HCT116 (cell line): ENCODE measurements at regions not wholly inside any gene's neighbourhood (a gene's known extent, or its start where the extent isn't known, plus 50 kb on each side); places are given as distances from the start of the nearest gene placed in this dataset.

Experiments
- ATAC-seq: fragments of 200-7000 bp; cut with Tn5 transposase; 2 replicates; pipeline ENCODE4 v1.9.1; 2020; ENCODE audit warnings: mild to moderate bottlenecking, moderate library complexity
- BruUV-seq: library from RNA; stranded (reverse); fragments of 400-500 nt; replicated peaks from 2 replicates; lab custom pipeline; 2021; lab: Mats Ljungman, UMichigan
- CTCF ChIA-PET: fragments of 300-600 bp; sonication (Branson Sonifier 250); formaldehyde crosslinking; loops from one replicate; lab custom pipeline; 2021; ENCODE audit warnings: antibody characterized with exemption; lab: Charles Lee
- POLR2A ChIA-PET: fragments of 300-600, 350-600 bp; sonication (Branson Sonifier 250); formaldehyde crosslinking; loops from one replicate; lab custom pipeline; 2021; ENCODE audit warnings: antibody characterized with exemption; lab: Charles Lee
- RAD21 ChIA-PET, 2 experiments: fragments of 300-600 bp; sonication (Branson Sonifier 250); formaldehyde crosslinking; loops; one replicate each; lab custom pipeline; 2023; ENCODE audit warnings: low total read pairs in 2 of 2; ENCODE audit not compliant: uncharacterized antibody in 2 of 2, unreplicated experiment in 2 of 2, low non-redundant PET in 1 of 2; lab: Charles Lee
- DNase-seq: peaks from one replicate; pipeline ENCODE4 v3.0.0-alpha.2; 2010; ENCODE audit warnings: low read depth, low spot score
- H2AFZ ChIP-seq: fragments of 200-600 bp; shearing (Covaris generic), sonication (generic); 2 replicates; pipeline ENCODE4 v1.6.1; 2017; ENCODE audit warnings: low read depth, mixed run types, mixed read lengths, antibody characterized with exemption, low read length; ENCODE audit not compliant: poor library complexity, severe bottlenecking
- H3K27ac ChIP-seq: 2 replicates; pipeline ENCODE4 v1.5.1; 2012; ENCODE audit warnings: low read depth, low read length
- H3K27me3 ChIP-seq: fragments of 200-600 bp; sonication (generic); 2 replicates; pipeline ENCODE4 v1.6.1; 2016; ENCODE audit warnings: mixed run types, low read length, mixed read lengths; ENCODE audit not compliant: insufficient read depth
- H3K36me3 ChIP-seq, 2 experiments: fragments of 200-500 bp in 1 of 2; fragments of 200-600 bp in 1 of 2; sonication (Bioruptor generic) in 1 of 2; sonication (generic) in 1 of 2; 2 replicates each; pipeline versions ENCODE4 v1.5.1 to v1.6.1; 2014 to 2016; ENCODE audit warnings: low read length in 2 of 2, inconsistent platforms in 1 of 2, mixed read lengths in 1 of 2, mixed run types in 1 of 2; ENCODE audit not compliant: insufficient read depth in 2 of 2, control insufficient read depth in 1 of 2
- H3K4me1 ChIP-seq, 2 experiments: fragments of 200-600 bp in 1 of 2; sonication (generic) in 1 of 2; 2 replicates each; pipeline versions ENCODE4 v1.5.1 to v1.6.1; 2012 to 2017; ENCODE audit warnings: low read length in 2 of 2, inconsistent platforms in 1 of 2, mild to moderate bottlenecking in 1 of 2, mixed read lengths in 1 of 2, mixed run types in 1 of 2, moderate library complexity in 1 of 2; ENCODE audit not compliant: insufficient read depth in 2 of 2, control insufficient read depth in 1 of 2
- H3K4me2 ChIP-seq: fragments of 200-600 bp; sonication (generic); 2 replicates; pipeline ENCODE4 v1.6.1; 2017; ENCODE audit warnings: mixed run types, low read length, mixed read lengths
- H3K4me3 ChIP-seq, 2 experiments: fragments of 200-600 bp in 1 of 2; sonication (generic) in 1 of 2; replicated peaks in 1 of 2; 2 replicates each; pipeline ENCODE4 v1.5.1; 2011 to 2016; ENCODE audit warnings: low read length in 2 of 2, control low read depth in 1 of 2, low read depth in 1 of 2, mild to moderate bottlenecking in 1 of 2, mixed read lengths in 1 of 2, mixed run types in 1 of 2
- H3K79me2 ChIP-seq: fragments of 200-600 bp; sonication (generic); 2 replicates; pipeline ENCODE4 v1.6.1; 2017; ENCODE audit warnings: mild to moderate bottlenecking, mixed run types, low read length, moderate library complexity, mixed read lengths; ENCODE audit not compliant: insufficient read depth
- H3K9ac ChIP-seq: fragments of 200-600 bp; sonication (generic); 2 replicates; pipeline ENCODE4 v1.6.1; 2016; ENCODE audit warnings: low read length, mixed read lengths
- H3K9me2 ChIP-seq: fragments of 200-600 bp; sonication (generic), shearing (Covaris generic); 2 replicates; pipeline ENCODE4 v1.6.1; 2017; ENCODE audit warnings: mixed run types, mild to moderate bottlenecking, moderate library complexity; ENCODE audit not compliant: insufficient read depth
- H3K9me3 ChIP-seq, 2 experiments: fragments of 200-500 bp in 1 of 2; fragments of 200-600 bp in 1 of 2; sonication (Bioruptor generic) in 1 of 2; sonication (generic) in 1 of 2; 2 replicates each; pipeline ENCODE4 v1.6.1; 2014 to 2017; ENCODE audit warnings: low read length in 2 of 2, mixed read lengths in 2 of 2, inconsistent platforms in 1 of 2, low read depth in 1 of 2, mild to moderate bottlenecking in 1 of 2, mixed run types in 1 of 2, moderate library complexity in 1 of 2; ENCODE audit not compliant: control insufficient read depth in 1 of 2, insufficient read depth in 1 of 2
- H4K20me1 ChIP-seq: fragments of 200-600 bp; sonication (generic), shearing (Covaris generic); 2 replicates; pipeline ENCODE4 v1.6.1; 2017; ENCODE audit warnings: mixed run types, mild to moderate bottlenecking, moderate library complexity; ENCODE audit not compliant: insufficient read depth
- CEBPB ChIP-seq: IDR thresholded peaks from 2 replicates; pipeline ENCODE4 v1.6.1; 2012; ENCODE audit warnings: low read depth
- ELF1 ChIP-seq: IDR thresholded peaks from 2 replicates; pipeline ENCODE4 v1.6.1; 2012; ENCODE audit warnings: low read depth, borderline replicate concordance
- EZH2 ChIP-seq: fragments of 200-600 bp; sonication (generic); IDR thresholded peaks from 2 replicates; pipeline ENCODE4 v1.6.1; 2017; ENCODE audit warnings: antibody characterized with exemption, mixed run types
- EZH2phosphoT487 ChIP-seq: fragments of 200-600 bp; IDR thresholded peaks from 2 replicates; pipeline ENCODE4 v1.6.1; 2018; ENCODE audit warnings: antibody characterized with exemption, borderline replicate concordance
- JUND ChIP-seq: IDR thresholded peaks from 2 replicates; pipeline ENCODE4 v1.6.1; 2012
- MAX ChIP-seq: IDR thresholded peaks from 2 replicates; pipeline ENCODE4 v1.6.1; 2012
- RAD21 ChIP-seq: IDR thresholded peaks from 2 replicates; pipeline ENCODE4 v1.6.1; 2012; ENCODE audit warnings: low read depth, mild to moderate bottlenecking
- SP1 ChIP-seq: IDR thresholded peaks from 2 replicates; pipeline ENCODE4 v1.6.1; 2012; ENCODE audit warnings: low read depth
- SRF ChIP-seq: IDR thresholded peaks from 2 replicates; pipeline ENCODE4 v1.6.1; 2012; ENCODE audit warnings: low read depth
- YY1 ChIP-seq: IDR thresholded peaks from 2 replicates; pipeline ENCODE4 v1.6.1; 2011; ENCODE audit warnings: low read length, low read depth, moderate library complexity, mild to moderate bottlenecking; ENCODE audit not compliant: insufficient replicate concordance; ENCODE audit errors: extremely low read depth
- ZFX ChIP-seq: fragments of 450-650 bp; IDR thresholded peaks from 2 replicates; pipeline ENCODE4 v1.6.1; 2017
- ZNF274 ChIP-seq: fragments of 200-500 bp; sonication (Bioruptor generic); IDR thresholded peaks from 2 replicates; pipeline ENCODE4 v1.6.1; 2014; ENCODE audit warnings: mild to moderate bottlenecking, low read depth, low read length, inconsistent platforms
- intact Hi-C: fragments of 100-400 bp; cut with micrococcal nuclease; formaldehyde crosslinking; loops from 2 replicates; pipeline ENCODE4 v1.10.0; 2022
- TF ChIP-seq, protein P1 (sequence below): IDR thresholded peaks from 2 replicates; pipeline ENCODE4 v1.6.1; 2012
- TF ChIP-seq, protein P2 (sequence below), 3 experiments: fragments of 200-600 bp in 1 of 3; sonication (generic) in 1 of 3; IDR thresholded peaks in 2 of 3; conservative IDR thresholded peaks in 1 of 3; 2 replicates each; pipeline ENCODE4 v1.5.1; 2012 to 2017; ENCODE audit warnings: low read depth in 2 of 3, low read length in 2 of 3, antibody characterized with exemption in 1 of 3, borderline replicate concordance in 1 of 3, control low read depth in 1 of 3, mild to moderate bottlenecking in 1 of 3, mixed read lengths in 1 of 3, mixed run types in 1 of 3, moderate library complexity in 1 of 3; ENCODE audit not compliant: insufficient read depth in 1 of 3

GRCh38 chr10:111290649-111291048, 213.8 kb downstream of the ADRA2A start:
- BruUV-seq = no TSS peak
- Histone ChIP-seq H3K4me3 (no peak overlapping the region), H2AFZ (no peak overlapping the region), H3K4me1 (no peaks in the 10 kb centered on the region), H3K9ac (no peak overlapping the region), H4K20me1 (no peaks in the 10 kb centered on the region), H3K27ac (no peak overlapping the region), H3K9me2 (no peaks in the 10 kb centered on the region), H3K79me2 (no peaks in the 10 kb centered on the region), H3K27me3 (peaks cover 41% of the 10 kb centered on the region), H3K9me3 (no peaks in the 10 kb centered on the region), H3K4me2 (no peak overlapping the region), H3K36me3 (no peaks in the 10 kb centered on the region)
- POLR2A ChIA-PET = no interaction called here
- CTCF ChIA-PET = no interaction called here
- RAD21 ChIA-PET = no interaction called here
- intact Hi-C loops = no loop called here
- no peak for TF ChIP-seq CEBPB
- TF ChIP-seq ELF1 = no peak
- TF ChIP-seq SRF = no peak
- TF ChIP-seq, protein P1, sequence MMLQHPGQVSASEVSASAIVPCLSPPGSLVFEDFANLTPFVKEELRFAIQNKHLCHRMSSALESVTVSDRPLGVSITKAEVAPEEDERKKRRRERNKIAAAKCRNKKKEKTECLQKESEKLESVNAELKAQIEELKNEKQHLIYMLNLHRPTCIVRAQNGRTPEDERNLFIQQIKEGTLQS = no peak
- TF ChIP-seq MAX = no peak
- TF ChIP-seq, protein P2, sequence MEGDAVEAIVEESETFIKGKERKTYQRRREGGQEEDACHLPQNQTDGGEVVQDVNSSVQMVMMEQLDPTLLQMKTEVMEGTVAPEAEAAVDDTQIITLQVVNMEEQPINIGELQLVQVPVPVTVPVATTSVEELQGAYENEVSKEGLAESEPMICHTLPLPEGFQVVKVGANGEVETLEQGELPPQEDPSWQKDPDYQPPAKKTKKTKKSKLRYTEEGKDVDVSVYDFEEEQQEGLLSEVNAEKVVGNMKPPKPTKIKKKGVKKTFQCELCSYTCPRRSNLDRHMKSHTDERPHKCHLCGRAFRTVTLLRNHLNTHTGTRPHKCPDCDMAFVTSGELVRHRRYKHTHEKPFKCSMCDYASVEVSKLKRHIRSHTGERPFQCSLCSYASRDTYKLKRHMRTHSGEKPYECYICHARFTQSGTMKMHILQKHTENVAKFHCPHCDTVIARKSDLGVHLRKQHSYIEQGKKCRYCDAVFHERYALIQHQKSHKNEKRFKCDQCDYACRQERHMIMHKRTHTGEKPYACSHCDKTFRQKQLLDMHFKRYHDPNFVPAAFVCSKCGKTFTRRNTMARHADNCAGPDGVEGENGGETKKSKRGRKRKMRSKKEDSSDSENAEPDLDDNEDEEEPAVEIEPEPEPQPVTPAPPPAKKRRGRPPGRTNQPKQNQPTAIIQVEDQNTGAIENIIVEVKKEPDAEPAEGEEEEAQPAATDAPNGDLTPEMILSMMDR (IDR thresholded peaks at IDR 0.05 in 2 of 3, conservative IDR thresholded peaks at IDR 0.05 in 1 of 3; ENCODE audit: borderline replicate concordance in 1 of 3, insufficient read depth in 1 of 3, low read depth in 2 of 3, low read length in 2 of 3) = no peak
- TF ChIP-seq RAD21 = no peak
- TF ChIP-seq SP1 = no peak
- TF ChIP-seq EZH2phosphoT487 = no peak
- TF ChIP-seq JUND = no peak
- no peak for TF ChIP-seq ZFX
- no peak for TF ChIP-seq EZH2
- TF ChIP-seq ZNF274 = no peak
- no peak for TF ChIP-seq YY1
- DNase-seq (no peak), ATAC-seq (no peak)
